GM21390 (cell line): ENCODE measurements at regions not wholly inside any gene's neighbourhood (a gene's known extent, or its start where the extent isn't known, plus 50 kb on each side); places are given as distances from the start of the nearest gene placed in this dataset.
"Not testable (repeated sequence)": the region's sequence is repeated elsewhere in the genome, so short reads cannot be mapped to it uniquely, and the experiment has no call there.

Experiments used
- ATAC-seq: cut with Tn5 transposase; IDR thresholded peaks from one replicate; pipeline ENCODE4 v1.9.1; 2021; ENCODE audit not compliant: unreplicated experiment

DNA sequence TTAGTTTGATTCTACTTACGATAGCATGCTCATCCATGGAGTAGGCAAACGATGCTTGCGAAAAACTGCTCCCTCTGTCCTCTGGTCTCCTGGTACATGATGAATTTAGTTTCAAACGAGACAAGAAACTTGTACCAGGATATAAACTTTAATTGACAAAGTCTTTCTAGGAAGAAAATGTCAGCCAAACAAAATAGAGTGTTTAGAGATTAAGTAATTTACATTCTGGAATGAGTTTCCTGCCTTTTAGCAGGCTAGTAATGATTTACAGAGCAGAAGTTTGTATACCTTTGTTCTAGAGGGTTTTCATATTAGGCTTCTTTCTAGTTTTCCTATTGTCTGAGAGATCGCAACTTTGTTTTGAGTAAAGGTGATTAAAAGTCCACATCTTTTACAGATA is 206.9 kb downstream of the RPL10L start:
- no peak for ATAC-seq

DNA sequence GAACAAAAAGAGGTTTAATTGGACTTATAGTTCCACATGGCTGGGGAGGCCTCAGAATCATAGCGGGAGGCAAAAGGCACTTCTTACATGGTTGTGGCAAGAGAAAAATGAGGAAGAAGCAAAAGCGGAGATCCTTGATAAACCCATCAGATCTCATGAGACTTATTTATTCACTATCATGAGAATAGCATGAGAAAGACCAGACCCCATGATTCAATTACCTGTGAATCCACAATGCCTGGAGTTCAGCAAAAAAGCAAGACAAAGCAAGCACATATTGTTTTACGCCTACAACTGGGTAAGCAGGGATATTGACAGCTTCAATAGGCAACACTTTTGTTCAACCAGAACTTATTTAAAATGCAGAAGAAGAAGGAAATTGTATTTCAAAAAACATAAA is 218.2 kb downstream of the RPL10L start:
- ATAC-seq: no peak

DNA sequence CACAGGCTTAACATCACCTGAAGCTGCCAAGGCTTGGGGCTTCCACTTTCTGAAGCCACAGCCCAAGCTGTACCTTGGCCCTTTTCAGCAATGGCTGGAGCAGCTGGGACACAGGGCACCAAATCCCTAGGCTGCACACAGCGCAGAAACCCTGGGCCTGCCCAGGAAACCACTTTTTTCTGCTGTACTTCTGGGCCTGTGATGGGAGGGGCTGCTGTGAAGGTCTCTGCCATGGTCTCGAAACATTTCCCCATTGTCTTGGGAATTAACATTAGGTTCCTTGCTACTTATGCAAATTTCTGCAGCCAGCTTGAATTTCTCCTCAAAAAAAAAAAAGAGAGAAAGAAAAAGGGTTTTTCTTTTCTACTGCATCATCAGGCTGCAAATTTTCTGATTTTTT is 219.1 kb downstream of the RPL10L start:
- ATAC-seq: no peak

DNA sequence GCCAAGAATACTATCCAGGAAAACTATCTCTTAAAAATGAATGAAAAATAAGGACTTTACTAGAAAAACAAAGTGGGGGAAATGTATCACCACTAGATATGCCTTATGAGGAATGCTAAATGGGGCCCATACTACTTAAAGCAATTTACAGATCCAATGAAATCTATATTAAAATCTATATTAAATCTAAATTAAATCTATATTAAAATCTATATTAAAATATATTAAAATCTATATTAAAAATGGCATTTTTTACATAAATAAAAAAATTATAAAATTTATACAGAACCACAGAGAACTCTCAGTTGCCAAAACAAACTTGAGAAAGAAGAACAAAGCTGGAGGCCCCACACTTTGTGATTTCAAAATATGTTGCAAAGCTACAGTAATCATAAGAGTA is 234.5 kb downstream of the RPL10L start:
- ATAC-seq: no peak

DNA sequence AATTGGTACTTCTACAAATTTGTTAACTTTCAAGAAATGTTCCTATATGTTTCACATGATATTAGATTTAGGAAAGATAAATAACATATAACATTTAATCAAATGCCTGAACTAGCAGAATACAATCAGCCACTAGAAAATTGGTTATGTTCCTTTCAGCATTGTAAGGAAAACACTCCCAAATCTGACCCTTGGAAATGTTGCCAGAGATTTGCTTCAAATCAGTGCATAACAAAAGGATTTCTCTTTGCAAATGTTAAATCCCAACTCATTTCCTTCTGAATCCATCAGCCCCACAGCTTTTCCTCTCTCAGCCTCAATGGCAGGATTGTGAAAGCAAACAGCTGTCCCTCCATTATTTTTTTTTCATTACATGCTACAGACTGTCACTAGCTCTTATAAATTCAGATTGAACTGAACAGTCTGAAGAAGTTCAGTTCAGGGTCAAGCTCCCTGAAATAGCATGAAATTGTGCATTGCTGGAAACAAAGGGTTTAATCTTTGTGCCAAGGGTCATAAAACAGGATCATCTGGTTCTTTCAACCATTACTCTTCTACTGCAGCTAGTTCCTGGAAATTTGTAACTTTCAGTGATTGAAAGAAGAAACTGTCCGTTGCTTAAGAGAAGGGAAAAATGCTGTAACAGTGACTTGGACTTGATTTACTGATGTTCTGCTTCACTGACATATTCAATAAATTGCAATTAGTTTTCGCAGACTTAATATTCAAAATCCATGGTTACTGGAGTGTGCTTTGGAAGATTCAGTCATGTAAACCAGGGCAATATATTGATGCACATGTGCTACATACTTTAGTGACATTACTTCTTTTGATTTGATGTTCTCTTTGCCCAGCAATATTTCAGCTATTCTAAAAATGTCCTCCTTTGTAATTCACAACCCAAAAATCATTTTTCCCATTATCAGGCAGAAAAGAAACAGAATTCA is 246.4 kb downstream of the RPL10L start:
- ATAC-seq: no peak

DNA sequence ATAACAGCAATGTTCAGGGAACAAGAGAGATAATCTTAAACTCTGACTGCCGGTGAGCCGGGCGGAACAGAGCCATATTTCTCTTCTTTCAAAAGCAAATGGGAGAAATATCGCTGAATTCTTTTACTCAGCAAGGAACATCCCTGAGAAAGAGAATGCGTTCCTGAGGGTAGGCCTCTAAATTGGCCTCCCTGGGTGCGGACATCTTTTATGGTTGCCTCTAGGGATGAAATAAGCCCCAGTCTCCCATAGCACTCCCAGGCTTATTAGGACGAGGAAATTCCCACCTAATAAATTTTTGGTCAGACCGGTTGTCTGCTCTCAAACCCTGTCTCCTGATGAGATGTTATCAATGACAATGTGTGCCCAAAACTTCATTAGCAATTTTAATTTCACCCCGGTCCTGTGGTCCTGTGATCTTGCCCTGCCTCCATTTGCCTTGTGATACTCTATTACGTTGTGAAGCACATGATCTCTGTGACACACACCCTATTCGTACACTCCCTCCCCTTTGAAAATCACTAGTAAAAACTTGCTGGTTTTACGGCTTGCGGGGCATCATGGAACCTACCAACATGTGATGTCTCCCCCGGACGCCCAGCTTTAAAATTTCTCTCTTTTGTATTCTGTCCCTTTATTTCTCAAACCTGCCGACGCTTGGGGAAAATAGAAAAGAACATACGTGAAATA is 249.4 kb downstream of the RPL10L start:
- ATAC-seq: not testable (repeated sequence)

DNA sequence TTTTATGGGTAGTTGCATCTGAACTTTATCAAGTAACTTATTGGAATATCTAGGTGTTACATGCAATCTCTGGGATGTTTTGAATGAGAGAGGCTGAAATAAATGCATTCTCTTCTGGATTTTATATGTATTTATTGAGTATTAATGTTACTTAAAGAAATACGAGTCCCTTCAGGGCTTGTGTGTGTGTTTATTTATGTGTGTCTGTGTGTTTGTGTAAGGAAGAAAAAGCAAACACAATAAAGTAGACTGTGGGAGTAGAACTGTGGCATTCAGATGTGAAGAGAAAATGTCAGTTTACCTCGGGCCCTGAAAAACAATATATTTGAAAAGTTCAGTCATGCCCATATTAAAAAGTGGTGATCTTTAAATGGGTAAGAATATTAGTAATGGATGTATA is 250.5 kb downstream of the RPL10L start:
- no peak for ATAC-seq

DNA sequence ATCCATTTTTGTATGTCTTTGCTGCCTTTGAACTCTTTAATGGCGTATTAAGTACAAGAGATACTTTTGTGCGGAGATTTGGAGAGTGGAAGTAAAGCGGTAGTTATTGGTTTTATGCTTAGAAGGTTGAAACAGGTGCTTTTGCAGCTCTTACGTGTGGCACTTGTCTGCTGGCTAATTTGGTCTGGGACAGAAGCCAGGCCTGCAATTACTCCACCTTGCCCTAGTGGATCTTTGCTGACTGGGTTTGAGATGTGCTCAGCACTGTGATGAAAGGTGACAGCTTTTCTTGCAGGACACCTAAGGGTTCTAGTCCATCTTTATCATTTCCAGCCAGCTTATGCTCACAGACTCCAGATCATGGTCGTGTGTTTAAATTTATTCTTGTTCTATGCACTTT is 252.5 kb downstream of the RPL10L start:
- ATAC-seq: no peak

DNA sequence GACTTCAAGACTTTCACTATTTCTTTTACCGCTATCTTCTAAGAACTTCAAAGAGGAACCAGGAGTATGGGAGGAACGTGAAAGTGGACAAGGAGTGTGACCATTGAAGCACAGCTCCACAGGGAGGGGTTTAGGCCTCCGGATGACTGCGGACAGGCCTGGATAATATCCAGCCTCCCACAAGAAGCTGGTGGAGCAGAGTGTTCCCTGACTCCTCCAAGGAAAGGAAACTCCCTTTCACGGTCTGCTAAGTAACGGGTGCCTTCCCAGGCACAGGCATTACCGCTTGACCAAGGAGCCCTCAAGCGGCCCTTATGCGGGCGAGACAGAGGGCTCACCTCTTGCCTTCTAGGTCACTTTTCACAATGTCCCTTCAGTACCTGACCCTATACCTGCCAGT is 267.0 kb downstream of the RPL10L start:
- no peak for ATAC-seq

DNA sequence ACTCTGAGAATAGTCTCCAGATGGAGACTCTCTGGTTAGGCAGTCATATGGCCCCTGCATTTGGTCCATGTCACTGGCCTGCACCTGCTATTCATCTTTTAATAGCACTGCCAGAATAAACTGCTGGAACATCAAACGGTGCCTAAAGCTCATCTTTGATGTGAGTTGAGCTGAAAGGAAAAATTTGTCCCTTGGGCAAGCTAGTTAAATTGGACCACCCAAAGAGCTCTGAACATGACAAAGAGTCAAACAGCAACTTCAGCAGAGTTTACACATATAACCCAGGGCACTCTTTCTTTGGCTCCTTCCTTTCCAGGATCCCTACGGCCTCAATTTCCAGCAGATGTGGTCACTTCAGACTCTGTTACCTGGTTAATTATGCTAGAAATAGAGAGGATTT is 269.9 kb downstream of the RPL10L start:
- no peak for ATAC-seq

DNA sequence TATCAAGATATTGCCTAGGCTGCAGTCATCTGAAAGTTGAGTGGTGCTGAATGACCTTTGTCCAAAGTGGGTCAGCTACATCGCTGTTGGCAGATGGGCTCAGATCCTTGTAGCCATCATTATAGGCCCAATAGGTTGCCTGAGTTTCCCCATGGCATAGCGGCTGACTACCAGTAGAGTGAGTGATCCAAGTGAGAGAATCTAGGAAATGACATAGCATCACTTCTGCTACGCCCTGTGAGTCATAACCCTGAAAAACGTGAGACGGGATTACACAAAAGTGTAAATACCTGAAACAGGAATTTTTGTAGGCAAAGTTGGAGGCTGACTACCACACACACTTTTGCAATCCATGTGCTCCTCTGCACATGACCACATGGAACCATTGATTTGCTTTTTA is 273.3 kb downstream of the RPL10L start:
- ATAC-seq: no peak

DNA sequence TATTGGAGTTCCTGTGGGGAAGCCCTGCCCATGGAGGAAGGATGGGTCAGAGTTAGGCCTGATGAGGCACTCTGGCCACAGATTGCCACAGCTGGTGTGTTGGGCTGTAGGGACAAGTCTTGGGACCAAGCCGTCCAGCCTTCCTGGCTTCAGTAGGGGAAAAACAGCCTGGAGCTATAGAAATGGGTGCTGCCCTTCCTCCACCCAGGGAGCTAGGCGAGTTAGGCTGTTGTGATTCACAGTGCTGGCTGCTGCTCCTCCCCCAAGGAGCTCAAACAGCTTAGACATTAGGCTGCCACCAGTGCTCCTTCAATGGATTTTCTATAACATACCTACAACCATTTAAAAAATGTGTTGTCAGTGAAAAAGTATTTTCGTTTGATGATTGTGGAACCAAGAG is 274.3 kb downstream of the RPL10L start:
- ATAC-seq: no peak

DNA sequence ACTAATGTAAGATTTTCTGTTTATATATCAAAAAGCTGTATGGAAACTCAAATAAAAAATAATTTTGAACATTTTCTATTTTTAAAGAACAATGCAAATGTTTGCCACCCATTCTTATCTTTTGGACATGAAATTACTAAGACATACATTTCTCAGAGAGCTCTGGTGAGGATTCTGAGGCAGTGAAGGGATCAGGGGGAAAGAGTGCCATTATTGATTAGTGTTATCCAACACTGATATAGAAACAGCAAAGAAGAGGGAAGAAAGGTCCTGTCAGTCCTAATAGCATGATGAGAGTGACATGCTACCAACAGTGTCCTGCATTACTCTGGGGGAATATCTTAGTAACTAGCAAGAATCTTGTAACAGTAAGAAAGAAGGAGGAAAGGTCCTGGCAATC is 282.2 kb downstream of the RPL10L start:
- no peak for ATAC-seq

DNA sequence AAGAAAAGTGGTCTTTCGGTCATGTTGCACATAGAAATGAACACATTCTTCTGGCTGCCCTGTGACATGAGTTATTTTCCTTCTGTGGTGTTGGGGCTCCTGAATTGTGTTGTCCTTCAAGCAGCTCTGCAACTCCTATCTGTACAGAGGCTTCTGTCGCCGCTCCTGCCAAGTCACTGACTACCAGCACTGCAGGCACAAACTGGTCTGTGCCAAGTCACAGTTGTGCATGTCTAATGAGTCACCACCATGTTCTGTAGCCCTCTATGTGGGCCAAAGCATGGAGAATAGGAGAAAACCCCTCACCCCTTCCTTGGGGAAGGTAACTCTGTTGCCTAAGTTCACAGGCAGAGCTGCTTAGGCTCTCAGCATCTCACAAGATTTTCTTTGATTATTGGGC is 283.3 kb downstream of the RPL10L start:
- no peak for ATAC-seq

DNA sequence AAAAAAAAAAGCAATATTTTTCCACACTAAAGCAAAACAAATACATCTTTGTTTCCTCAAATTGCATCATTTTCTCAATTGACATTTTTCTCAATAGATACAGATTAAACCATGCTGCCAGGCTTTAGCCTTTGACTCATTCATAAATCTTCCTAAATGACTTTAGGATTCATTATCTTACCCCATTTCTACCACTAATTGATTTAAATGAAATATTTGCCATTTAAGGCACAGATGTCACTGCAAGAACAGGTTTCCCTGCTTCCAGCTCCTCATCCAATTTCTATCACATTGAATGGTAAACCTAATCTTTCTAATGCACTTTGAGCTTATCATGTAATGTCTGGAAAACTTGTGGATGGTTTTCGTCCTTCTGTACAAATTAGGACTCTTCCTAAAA is 298.7 kb downstream of the RPL10L start:
- no peak for ATAC-seq

DNA sequence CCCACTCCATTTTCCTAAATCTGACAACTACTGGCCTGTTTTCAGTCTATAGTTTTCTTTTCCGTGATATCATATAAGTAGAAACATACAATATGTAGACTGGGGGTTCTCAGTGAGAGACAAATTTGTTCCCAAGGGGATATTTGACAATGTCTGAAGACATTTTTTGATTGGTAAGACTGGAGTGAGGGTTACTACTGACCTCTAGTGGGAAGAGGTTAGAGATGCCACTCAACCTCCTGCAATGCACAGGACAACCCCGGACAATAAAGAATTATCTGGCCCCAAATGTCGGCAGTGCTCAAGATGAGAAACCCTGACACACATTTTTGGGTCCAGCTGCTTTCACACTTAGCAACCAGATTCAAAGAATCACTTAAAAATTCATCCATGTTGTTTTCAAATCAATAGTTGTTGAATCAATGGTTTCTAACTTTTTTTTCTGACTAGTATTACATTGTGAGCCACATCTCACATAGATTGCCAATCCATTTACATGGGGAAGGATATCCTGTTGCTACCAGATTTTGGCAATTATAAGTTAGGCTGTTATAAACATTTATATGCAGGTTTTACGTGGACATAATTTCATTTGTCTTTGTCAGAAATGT is 307.1 kb downstream of the RPL10L start:
- ATAC-seq: peak; percentile 65

DNA sequence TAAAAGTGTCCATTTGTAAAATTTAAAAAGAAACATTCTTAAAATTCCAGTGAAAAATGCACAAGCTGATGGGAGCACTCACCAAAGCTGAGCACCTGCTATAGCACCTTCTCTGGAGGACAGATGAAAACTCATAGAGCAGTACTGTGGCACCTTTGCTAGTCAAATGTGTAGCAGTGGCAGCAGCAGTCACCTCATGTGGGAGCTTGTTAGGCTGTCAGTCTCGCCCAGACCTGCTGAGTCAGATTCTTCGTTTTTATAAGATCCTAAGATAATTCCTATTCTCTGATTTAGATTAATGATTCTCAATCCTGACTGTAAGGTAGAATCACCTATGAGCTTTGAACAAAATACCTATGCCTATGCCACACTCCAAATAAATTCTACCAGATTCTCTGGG is 325.8 kb downstream of the RPL10L start:
- ATAC-seq: no peak

DNA sequence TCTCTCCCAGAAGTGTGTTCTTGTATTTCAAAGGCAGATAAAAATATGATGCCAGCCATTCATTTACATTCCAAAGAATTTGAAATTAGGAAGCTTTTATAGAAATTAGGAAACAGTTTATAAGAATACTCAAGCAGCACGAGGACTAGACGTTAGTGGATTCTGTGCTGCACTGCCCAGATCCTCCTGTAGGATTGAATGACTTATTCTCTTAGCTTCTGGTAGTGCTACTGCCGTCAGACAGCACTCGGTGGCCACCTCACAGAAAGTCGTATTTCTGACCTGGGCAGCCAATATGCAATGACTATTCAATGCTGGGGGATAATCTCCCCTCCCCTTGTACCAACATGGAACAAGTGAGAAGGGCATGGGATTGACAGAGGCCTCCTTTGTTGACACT is 326.4 kb downstream of the RPL10L start:
- ATAC-seq: no peak

DNA sequence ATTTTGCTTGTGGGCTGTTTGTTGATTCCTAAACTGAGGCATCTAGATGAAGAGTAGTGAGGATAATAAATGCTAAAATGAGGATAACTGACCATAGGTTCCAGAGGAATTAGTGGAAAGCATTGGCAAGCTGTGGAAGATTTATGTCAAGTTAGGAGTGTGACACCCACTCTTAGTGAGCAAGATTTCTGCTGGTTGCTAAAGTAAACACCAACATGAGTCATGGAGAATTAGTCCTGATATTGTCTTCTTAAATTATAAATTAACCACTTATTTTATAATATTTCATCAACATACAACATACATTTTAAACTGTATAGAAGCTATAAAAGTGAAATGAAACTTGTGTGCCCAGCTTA is 328.2 kb downstream of the RPL10L start:
- no peak for ATAC-seq

DNA sequence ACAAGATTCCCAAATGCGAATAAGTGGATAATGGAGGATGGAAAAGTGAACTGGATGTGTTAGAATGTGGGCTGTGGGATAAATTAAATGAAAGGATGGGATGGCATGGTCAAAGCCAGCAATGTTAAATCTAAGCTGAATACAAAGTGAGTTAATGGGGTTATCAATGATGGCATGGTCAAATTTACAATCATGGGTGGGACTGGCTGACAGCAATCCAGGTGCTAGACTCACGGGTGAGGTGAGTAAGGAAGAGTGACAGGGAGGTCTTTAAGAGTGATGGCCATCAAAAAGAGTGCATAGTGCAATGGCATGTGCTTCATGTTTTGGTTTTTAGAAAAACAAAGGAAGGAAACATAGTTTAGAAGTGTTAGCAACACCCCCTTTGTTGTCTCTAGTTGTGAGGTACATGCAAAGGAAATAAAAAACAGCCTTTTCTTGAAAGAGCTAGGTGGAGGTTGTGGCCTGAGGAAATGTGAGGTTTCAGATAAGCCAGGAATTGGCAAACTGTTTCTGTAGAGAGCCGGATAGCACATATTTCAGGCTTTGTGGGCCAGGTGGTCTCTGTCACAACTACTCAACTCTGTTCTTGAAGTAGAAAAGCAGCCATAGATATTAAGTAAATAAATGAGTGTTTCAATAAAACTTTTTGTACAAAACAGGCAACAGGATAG is 328.7 kb downstream of the RPL10L start:
- ATAC-seq: no peak

DNA sequence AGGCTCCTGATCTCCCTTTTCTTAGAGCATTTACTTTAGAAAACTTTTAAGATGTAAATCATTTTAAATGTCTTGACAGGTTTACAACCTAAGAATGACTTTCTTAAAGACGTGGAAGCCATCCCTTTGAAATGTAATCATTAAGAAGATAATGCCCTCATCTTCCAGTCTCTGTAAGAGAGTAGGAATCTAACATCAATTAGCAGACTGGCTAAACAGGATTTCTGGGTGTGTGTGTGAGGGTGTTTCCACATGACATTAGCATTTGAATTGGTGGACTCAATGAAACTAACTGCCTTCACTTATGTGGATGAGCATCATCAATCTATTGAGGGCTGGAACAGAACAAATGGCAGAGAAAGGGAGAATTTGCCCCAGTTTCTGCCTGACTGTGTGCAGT is 329.5 kb downstream of the RPL10L start:
- no peak for ATAC-seq

DNA sequence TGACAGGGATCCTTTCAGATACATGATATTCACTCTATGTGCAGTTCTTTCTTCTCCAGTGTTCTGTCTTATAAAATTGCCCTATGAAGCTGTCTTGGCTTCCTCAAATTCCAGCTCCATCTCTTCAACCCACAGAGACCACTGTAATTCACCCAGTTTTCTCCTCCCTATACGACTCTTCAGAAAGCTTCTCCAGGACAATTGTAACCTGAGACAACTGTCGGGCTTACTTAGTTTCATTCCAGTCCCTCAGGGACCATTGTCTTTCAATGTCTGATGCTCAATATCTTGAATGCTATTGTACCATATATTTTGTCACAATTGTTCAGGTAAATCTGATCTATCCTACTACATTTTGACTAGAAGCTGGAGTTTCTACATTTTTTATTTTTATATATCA is 345.3 kb downstream of the RPL10L start:
- ATAC-seq: no peak
